ENCODE measurements at regions not wholly inside any gene's neighbourhood (a gene's known extent, or its start where the extent isn't known, plus 50 kb on each side); places are given as distances from the start of the nearest gene placed in this dataset.

DNA sequence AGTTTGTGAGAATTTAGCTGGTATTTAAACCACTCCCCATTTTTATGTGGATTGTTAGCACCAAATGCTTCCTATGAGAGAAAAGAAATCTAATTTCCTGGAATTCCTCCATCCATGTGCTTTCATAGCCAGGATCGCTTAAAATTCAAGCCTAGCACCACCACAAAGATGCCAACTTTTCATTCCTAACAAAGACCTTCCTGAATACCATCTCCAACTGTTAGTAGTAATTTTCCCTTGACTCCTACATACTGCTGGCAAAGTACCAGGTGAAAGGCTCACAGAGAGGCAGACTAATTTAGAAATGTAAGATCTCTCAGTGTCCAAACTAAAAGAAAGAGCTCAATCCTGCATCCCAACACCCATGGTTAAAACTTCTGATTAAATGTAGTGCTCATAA, 386.3 kb downstream of the KCTD12 start:
- Histone ChIP-seq H3K9ac (ENCODE audit: low read length) (no peak overlapping the region), H3K9me3 (ENCODE audit: insufficient read depth, low read length) (no peaks in the 10 kb centered on the region), H3K4me2 (ENCODE audit: low read length) (no peak overlapping the region), H4K20me1 (ENCODE audit: insufficient read depth, low read length) (no peaks in the 10 kb centered on the region), H2AFZ (ENCODE audit: low read depth, low read length) (no peak overlapping the region), H3K36me3 (replicated peaks; ENCODE audit: low read depth, low read length) (no peaks in the 10 kb centered on the region), H3K27ac (ENCODE audit: low read length) (no peak overlapping the region), H3K79me2 (ENCODE audit: low read length) (no peaks in the 10 kb centered on the region), H3K4me1 (ENCODE audit: low read length) (no peaks in the 10 kb centered on the region), H3K4me3 (ENCODE audit: low read length) (no peak overlapping the region), H3K27me3 (ENCODE audit: low read depth, low read length) (peaks cover 15% of the 10 kb centered on the region; the same call in 1 of the 2 replicates)
- TF ChIP-seq, protein P1, sequence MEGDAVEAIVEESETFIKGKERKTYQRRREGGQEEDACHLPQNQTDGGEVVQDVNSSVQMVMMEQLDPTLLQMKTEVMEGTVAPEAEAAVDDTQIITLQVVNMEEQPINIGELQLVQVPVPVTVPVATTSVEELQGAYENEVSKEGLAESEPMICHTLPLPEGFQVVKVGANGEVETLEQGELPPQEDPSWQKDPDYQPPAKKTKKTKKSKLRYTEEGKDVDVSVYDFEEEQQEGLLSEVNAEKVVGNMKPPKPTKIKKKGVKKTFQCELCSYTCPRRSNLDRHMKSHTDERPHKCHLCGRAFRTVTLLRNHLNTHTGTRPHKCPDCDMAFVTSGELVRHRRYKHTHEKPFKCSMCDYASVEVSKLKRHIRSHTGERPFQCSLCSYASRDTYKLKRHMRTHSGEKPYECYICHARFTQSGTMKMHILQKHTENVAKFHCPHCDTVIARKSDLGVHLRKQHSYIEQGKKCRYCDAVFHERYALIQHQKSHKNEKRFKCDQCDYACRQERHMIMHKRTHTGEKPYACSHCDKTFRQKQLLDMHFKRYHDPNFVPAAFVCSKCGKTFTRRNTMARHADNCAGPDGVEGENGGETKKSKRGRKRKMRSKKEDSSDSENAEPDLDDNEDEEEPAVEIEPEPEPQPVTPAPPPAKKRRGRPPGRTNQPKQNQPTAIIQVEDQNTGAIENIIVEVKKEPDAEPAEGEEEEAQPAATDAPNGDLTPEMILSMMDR (IDR thresholded peaks at IDR 0.05; ENCODE audit: low read depth, low read length): no peak
- TF ChIP-seq EZH2phosphoT487 (IDR thresholded peaks at IDR 0.05; ENCODE audit: low read depth): no peak

DNA sequence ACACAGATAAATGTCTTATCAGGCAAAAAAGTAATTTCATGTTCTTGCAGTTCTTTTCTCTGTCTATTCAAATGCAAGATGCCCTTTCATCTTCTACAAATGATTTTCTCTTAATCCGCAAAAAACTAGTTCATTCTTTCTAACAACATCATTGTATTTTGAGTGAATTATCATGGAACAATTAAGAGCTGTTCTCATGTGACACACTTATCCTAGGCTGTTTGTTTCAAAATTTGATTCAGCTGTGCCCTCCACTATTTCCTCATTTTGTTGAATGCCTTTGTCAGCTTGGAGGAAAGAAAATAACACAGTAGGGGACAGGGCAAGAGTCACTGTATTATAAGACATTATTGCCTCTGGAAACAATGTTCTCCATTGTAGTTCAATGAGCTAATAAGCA, 396.9 kb downstream of the KCTD12 start:
- no peak overlapping the region for H3K27ac ChIP-seq (ENCODE audit: low read length)
- H3K9ac ChIP-seq (ENCODE audit: low read length): no peak overlapping the region
- TF ChIP-seq, protein P1 (IDR thresholded peaks at IDR 0.05; ENCODE audit: low read depth, low read length): no peak
- TF ChIP-seq EZH2phosphoT487 (IDR thresholded peaks at IDR 0.05; ENCODE audit: low read depth): no peak
- no peak overlapping the region for H2AFZ ChIP-seq (ENCODE audit: low read depth, low read length)
- H3K4me3 ChIP-seq (ENCODE audit: low read length): no peak overlapping the region
- H4K20me1 ChIP-seq (ENCODE audit: insufficient read depth, low read length): no peaks in the 10 kb centered on the region
- no peaks in the 10 kb centered on the region for H3K4me1 ChIP-seq (ENCODE audit: low read length)
- no peak overlapping the region for H3K4me2 ChIP-seq (ENCODE audit: low read length)
- H3K9me3 ChIP-seq (ENCODE audit: insufficient read depth, low read length): no peaks in the 10 kb centered on the region
- H3K27me3 ChIP-seq (ENCODE audit: low read depth, low read length): no peaks in the 10 kb centered on the region
- no peaks in the 10 kb centered on the region for H3K79me2 ChIP-seq (ENCODE audit: low read length)
- no peaks in the 10 kb centered on the region for H3K36me3 ChIP-seq (replicated peaks; ENCODE audit: low read depth, low read length)

DNA sequence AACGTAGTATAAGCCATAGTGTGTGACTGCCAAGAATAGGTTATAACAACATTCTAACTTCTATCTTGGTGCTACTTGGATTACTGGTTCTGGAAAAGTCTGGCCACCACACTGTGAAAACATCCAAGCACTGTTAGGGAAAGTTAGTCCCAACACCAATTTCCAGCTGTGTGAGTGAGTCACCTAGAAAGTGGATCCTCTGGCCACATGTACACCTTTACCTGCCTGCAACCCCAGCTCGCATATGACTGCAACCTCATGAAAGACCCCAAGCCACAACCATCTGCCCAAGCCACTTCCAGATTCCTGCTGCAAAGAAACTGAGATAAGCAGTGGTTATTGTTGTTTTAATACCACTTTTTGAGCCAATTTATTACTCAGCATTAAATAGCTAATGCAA, 404.5 kb downstream of the KCTD12 start:
- H3K9ac ChIP-seq (ENCODE audit: low read length): no peak overlapping the region
- no peaks in the 10 kb centered on the region for H3K79me2 ChIP-seq (ENCODE audit: low read length)
- H2AFZ ChIP-seq (ENCODE audit: low read depth, low read length): no peak overlapping the region
- no peaks in the 10 kb centered on the region for H3K27me3 ChIP-seq (ENCODE audit: low read depth, low read length)
- TF ChIP-seq EZH2phosphoT487 (IDR thresholded peaks at IDR 0.05; ENCODE audit: low read depth): no peak
- TF ChIP-seq, protein P1 (IDR thresholded peaks at IDR 0.05; ENCODE audit: low read depth, low read length): no peak
- H3K4me3 ChIP-seq (ENCODE audit: low read length): no peak overlapping the region
- H3K36me3 ChIP-seq (replicated peaks; ENCODE audit: low read depth, low read length): no peaks in the 10 kb centered on the region
- H4K20me1 ChIP-seq (ENCODE audit: insufficient read depth, low read length): no peaks in the 10 kb centered on the region
- H3K4me1 ChIP-seq (ENCODE audit: low read length): no peaks in the 10 kb centered on the region
- no peaks in the 10 kb centered on the region for H3K9me3 ChIP-seq (ENCODE audit: insufficient read depth, low read length)
- no peak overlapping the region for H3K4me2 ChIP-seq (ENCODE audit: low read length)
- H3K27ac ChIP-seq (ENCODE audit: low read length): no peak overlapping the region

DNA sequence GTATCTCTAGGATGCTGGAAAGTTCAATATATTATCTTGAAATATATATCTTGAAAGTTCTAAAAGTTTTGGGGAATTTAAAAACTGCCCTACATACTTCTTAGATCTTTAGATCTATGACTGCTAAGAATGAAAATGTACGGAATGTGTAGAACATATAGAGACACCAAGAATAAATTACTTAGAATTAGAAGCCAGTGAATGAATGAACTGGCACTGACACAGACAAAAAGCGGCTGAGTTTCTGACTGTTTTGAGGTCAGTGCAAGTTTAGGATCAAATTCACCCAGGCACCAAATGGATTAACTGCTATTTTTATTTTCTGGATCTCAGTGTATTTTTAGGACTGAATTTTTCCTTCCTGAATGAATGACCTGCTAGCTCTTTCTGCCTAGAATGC, 411.2 kb downstream of the KCTD12 start:
- Histone ChIP-seq H3K27ac (ENCODE audit: low read length) (no peak overlapping the region), H3K27me3 (ENCODE audit: low read depth, low read length) (peaks cover 5% of the 10 kb centered on the region; the same call in 1 of the 2 replicates), H2AFZ (ENCODE audit: low read depth, low read length) (no peak overlapping the region), H3K4me1 (ENCODE audit: low read length) (no peaks in the 10 kb centered on the region), H3K4me3 (ENCODE audit: low read length) (no peak overlapping the region), H3K9me3 (ENCODE audit: insufficient read depth, low read length) (no peaks in the 10 kb centered on the region), H3K36me3 (replicated peaks; ENCODE audit: low read depth, low read length) (no peaks in the 10 kb centered on the region), H3K79me2 (ENCODE audit: low read length) (no peaks in the 10 kb centered on the region), H4K20me1 (ENCODE audit: insufficient read depth, low read length) (no peaks in the 10 kb centered on the region), H3K4me2 (ENCODE audit: low read length) (no peak overlapping the region), H3K9ac (ENCODE audit: low read length) (no peak overlapping the region)
- TF ChIP-seq EZH2phosphoT487 (IDR thresholded peaks at IDR 0.05; ENCODE audit: low read depth): no peak
- TF ChIP-seq, protein P1 (IDR thresholded peaks at IDR 0.05; ENCODE audit: low read depth, low read length): no peak
